Hepatocyte (in vitro differentiated cells): ENCODE measurements at regions not wholly inside any gene's neighbourhood (a gene's known extent, or its start where the extent isn't known, plus 50 kb on each side); places are given as distances from the start of the nearest gene placed in this dataset.

Experiments
- CTCF ChIP-seq: fragments of 200-600 bp; sonication (generic); IDR thresholded peaks from 2 replicates; pipeline ENCODE4 v1.5.1; 2016; ENCODE audit warnings: antibody characterized with exemption, mild to moderate bottlenecking; ENCODE audit not compliant: poor library complexity
- EZH2 ChIP-seq: fragments of 200-600 bp; sonication (generic); IDR thresholded peaks from 2 replicates; pipeline ENCODE4 v1.6.1; 2016; ENCODE audit warnings: antibody characterized with exemption, mild to moderate bottlenecking, borderline replicate concordance
- EZH2phosphoT487 ChIP-seq: fragments of 200-600 bp; sonication (generic); IDR thresholded peaks from one replicate; pipeline ENCODE4 v1.6.1; 2018; ENCODE audit warnings: antibody characterized with exemption, mild to moderate bottlenecking, low read depth, moderate library complexity; ENCODE audit not compliant: unreplicated experiment, severe bottlenecking

- TF ChIP-seq CTCF = no peak
- no peak for TF ChIP-seq EZH2
- TF ChIP-seq EZH2phosphoT487 = no peak
Observed at GRCh38 chr2:160660741-160661140, 167.1 kb upstream of the RBMS1 start.
